ENCODE measurements at regions not wholly inside any gene's neighbourhood (a gene's known extent, or its start where the extent isn't known, plus 50 kb on each side); places are given as distances from the start of the nearest gene placed in this dataset.

GRCh38 chr6:74166849-74167248, 470.8 kb downstream of the CD109 start:
- TF ChIP-seq POLR2A (IDR thresholded peaks at IDR 0.05) (no peak), EP300 (IDR thresholded peaks at IDR 0.05) (no peak), CTCF (IDR thresholded peaks at IDR 0.05) (no peak), POLR2AphosphoS5 (IDR thresholded peaks at IDR 0.05) (no peak)

All from stomach (tissue), 4 donors.